SK-MEL-5 (cell line): ENCODE measurements at regions not wholly inside any gene's neighbourhood (a gene's known extent, or its start where the extent isn't known, plus 50 kb on each side); places are given as distances from the start of the nearest gene placed in this dataset.
"Not testable (repeated sequence)": the region's sequence is repeated elsewhere in the genome, so short reads cannot be mapped to it uniquely, and the experiment has no call there.

Experiments
- DNase-seq: peaks from one replicate; pipeline ENCODE4 v3.0.0-alpha.2; 2016; ENCODE audit warnings: low read depth, low spot score
- in situ Hi-C: cut with HindIII; loops from 2 replicates; pipeline ENCODE4 v1.10.0; 2016; ENCODE audit warnings: low sequenced_read_pairs, high pct_unique_total_duplicates, low pct_unique_long_range_greater_than_20kb

- in situ Hi-C loops, result no loop called here
- DNase-seq, result no peak
Measured at GRCh38 chr9:97769208-97769607, 72.1 kb upstream of the XPA start.

- no peak for DNase-seq
- in situ Hi-C loops, result no loop called here
Measured at GRCh38 chr9:97770808-97771372, 73.8 kb upstream of the XPA start.

- DNase-seq, result no peak
- in situ Hi-C loops, result no loop called here
Measured at GRCh38 chr9:97771641-97772040, 74.5 kb upstream of the XPA start.

GRCh38 chr9:97772145-97772544 is 75.0 kb upstream of the XPA start:
- in situ Hi-C loops, result no loop called here
- no peak for DNase-seq

- in situ Hi-C loops, result no loop called here
- DNase-seq, result no peak
Measured at GRCh38 chr9:97773091-97773490, 76.0 kb upstream of the XPA start.

GRCh38 chr9:97773723-97774122 is 76.6 kb upstream of the XPA start:
- in situ Hi-C loops, result no loop called here
- no peak for DNase-seq

- no peak for DNase-seq
- in situ Hi-C loops, result no loop called here
Measured at GRCh38 chr9:97774673-97775072, 77.5 kb upstream of the XPA start.

GRCh38 chr9:97778740-97779139 is 74.3 kb upstream of the FOXE1 start:
- DNase-seq, in situ Hi-C loops: not testable (repeated sequence)

GRCh38 chr9:97779608-97780007 is 73.4 kb upstream of the FOXE1 start:
- in situ Hi-C loops, result no loop called here
- no peak for DNase-seq

GRCh38 chr9:97781902-97782301 is 71.1 kb upstream of the FOXE1 start:
- in situ Hi-C loops, result no loop called here
- DNase-seq, result no peak

GRCh38 chr9:97786341-97786740 is 66.7 kb upstream of the FOXE1 start:
- no peak for DNase-seq
- in situ Hi-C loops, result no loop called here

GRCh38 chr9:97787551-97787950 is 65.5 kb upstream of the FOXE1 start:
- no peak for DNase-seq
- in situ Hi-C loops, result no loop called here

GRCh38 chr9:97788763-97789663 is 64.0 kb upstream of the FOXE1 start:
- in situ Hi-C loops, result no loop called here
- DNase-seq, result no peak

GRCh38 chr9:97790542-97790941 is 62.5 kb upstream of the FOXE1 start:
- in situ Hi-C loops, result no loop called here
- no peak for DNase-seq

- in situ Hi-C loops, result no loop called here
- DNase-seq, result no peak
Measured at GRCh38 chr9:97791542-97791941, 61.5 kb upstream of the FOXE1 start.

- in situ Hi-C loops, result no loop called here
- DNase-seq, result no peak
Measured at GRCh38 chr9:97793067-97793466, 60.0 kb upstream of the FOXE1 start.

- in situ Hi-C loops, result no loop called here
- no peak for DNase-seq
Measured at GRCh38 chr9:97794666-97795065, 58.4 kb upstream of the FOXE1 start.

- DNase-seq, in situ Hi-C loops: not testable (repeated sequence)
Measured at GRCh38 chr9:97796176-97796575, 56.9 kb upstream of the FOXE1 start.

- no peak for DNase-seq
- in situ Hi-C loops, result no loop called here
Measured at GRCh38 chr9:97801180-97801579, 51.8 kb upstream of the FOXE1 start.
